ENCODE measurements at regions not wholly inside any gene's neighbourhood (a gene's known extent, or its start where the extent isn't known, plus 50 kb on each side); places are given as distances from the start of the nearest gene placed in this dataset.

- TF ChIP-seq ZNF274 (IDR thresholded peaks at IDR 0.05; ENCODE audit: low read depth, low read length), result no peak
- TF ChIP-seq SUZ12 (IDR thresholded peaks at IDR 0.05; ENCODE audit: extremely low read depth, insufficient read depth, insufficient read length), result no peak
- no peak for TF ChIP-seq YY1 (IDR thresholded peaks at IDR 0.05; ENCODE audit: insufficient read depth, insufficient read length)
- DNase-seq (ENCODE audit: low read depth, low spot score), result no peak
- H3K36me3 ChIP-seq (ENCODE audit: insufficient read depth, insufficient read length, low read length), result no peaks in the 10 kb centered on the region
- peaks cover 3% of the 10 kb centered on the region for H3K4me1 ChIP-seq (ENCODE audit: insufficient read depth, insufficient read length)
- H3K4me3 ChIP-seq (ENCODE audit: insufficient read length, low read depth), result no peak overlapping the region
- no peaks in the 10 kb centered on the region for H3K27me3 ChIP-seq (ENCODE audit: insufficient read depth, insufficient read length)
- H3K9me3 ChIP-seq (ENCODE audit: insufficient read depth, low read length), result no peaks in the 10 kb centered on the region; the same call in 1 of the 2 replicates
- no peak overlapping the region for H3K9ac ChIP-seq (ENCODE audit: insufficient read length, low read depth)
Observed at GRCh38 chr10:47225928-47226645, 73.9 kb upstream of the GDF10 start.

- Histone ChIP-seq H3K9ac (ENCODE audit: insufficient read length, low read depth) (no peak overlapping the region), H3K27me3 (ENCODE audit: insufficient read depth, insufficient read length) (no peaks in the 10 kb centered on the region), H3K4me3 (ENCODE audit: insufficient read length, low read depth) (no peak overlapping the region), H3K9me3 (ENCODE audit: insufficient read depth, low read length) (no peaks in the 10 kb centered on the region; the same call in 1 of the 2 replicates), H3K36me3 (ENCODE audit: insufficient read depth, insufficient read length, low read length) (no peaks in the 10 kb centered on the region), H3K4me1 (ENCODE audit: insufficient read depth, insufficient read length) (no peaks in the 10 kb centered on the region)
- no peak for DNase-seq (ENCODE audit: low read depth, low spot score)
- TF ChIP-seq SUZ12 (IDR thresholded peaks at IDR 0.05; ENCODE audit: extremely low read depth, insufficient read depth, insufficient read length) (no peak), ZNF274 (IDR thresholded peaks at IDR 0.05; ENCODE audit: low read depth, low read length) (no peak), YY1 (IDR thresholded peaks at IDR 0.05; ENCODE audit: insufficient read depth, insufficient read length) (no peak)
Observed at GRCh38 chr10:47230482-47230881, 69.5 kb upstream of the GDF10 start.

- H3K4me3 ChIP-seq (ENCODE audit: insufficient read length, low read depth), result no peak overlapping the region
- no peaks in the 10 kb centered on the region; the same call in 1 of the 2 replicates for H3K9me3 ChIP-seq (ENCODE audit: insufficient read depth, low read length)
- TF ChIP-seq YY1 (IDR thresholded peaks at IDR 0.05; ENCODE audit: insufficient read depth, insufficient read length) (no peak), ZNF274 (IDR thresholded peaks at IDR 0.05; ENCODE audit: low read depth, low read length) (no peak), SUZ12 (IDR thresholded peaks at IDR 0.05; ENCODE audit: extremely low read depth, insufficient read depth, insufficient read length) (no peak)
- no peaks in the 10 kb centered on the region for H3K36me3 ChIP-seq (ENCODE audit: insufficient read depth, insufficient read length, low read length)
- no peak overlapping the region for H3K9ac ChIP-seq (ENCODE audit: insufficient read length, low read depth)
- H3K4me1 ChIP-seq (ENCODE audit: insufficient read depth, insufficient read length), result no peaks in the 10 kb centered on the region
- H3K27me3 ChIP-seq (ENCODE audit: insufficient read depth, insufficient read length), result no peaks in the 10 kb centered on the region
- DNase-seq (ENCODE audit: low read depth, low spot score), result no peak
Observed at GRCh38 chr10:47230957-47231356, 69.0 kb upstream of the GDF10 start.

- Histone ChIP-seq H3K36me3 (ENCODE audit: insufficient read depth, insufficient read length, low read length) (no peaks in the 10 kb centered on the region), H3K9me3 (ENCODE audit: insufficient read depth, low read length) (no peaks in the 10 kb centered on the region; the same call in 1 of the 2 replicates), H3K4me1 (ENCODE audit: insufficient read depth, insufficient read length) (no peaks in the 10 kb centered on the region), H3K9ac (ENCODE audit: insufficient read length, low read depth) (no peak overlapping the region), H3K4me3 (ENCODE audit: insufficient read length, low read depth) (no peak overlapping the region), H3K27me3 (ENCODE audit: insufficient read depth, insufficient read length) (no peaks in the 10 kb centered on the region)
- no peak for TF ChIP-seq YY1 (IDR thresholded peaks at IDR 0.05; ENCODE audit: insufficient read depth, insufficient read length)
- TF ChIP-seq ZNF274 (IDR thresholded peaks at IDR 0.05; ENCODE audit: low read depth, low read length), result no peak
- no peak for TF ChIP-seq SUZ12 (IDR thresholded peaks at IDR 0.05; ENCODE audit: extremely low read depth, insufficient read depth, insufficient read length)
- no peak for DNase-seq (ENCODE audit: low read depth, low spot score)
Observed at GRCh38 chr10:47231414-47231813, 68.6 kb upstream of the GDF10 start.

GRCh38 chr10:47233631-47234030 lies 66.4 kb upstream of the GDF10 start:
- Histone ChIP-seq H3K36me3 (ENCODE audit: insufficient read depth, insufficient read length, low read length) (no peaks in the 10 kb centered on the region), H3K4me1 (ENCODE audit: insufficient read depth, insufficient read length) (no peaks in the 10 kb centered on the region), H3K9ac (ENCODE audit: insufficient read length, low read depth) (no peak overlapping the region), H3K27me3 (ENCODE audit: insufficient read depth, insufficient read length) (no peaks in the 10 kb centered on the region), H3K4me3 (ENCODE audit: insufficient read length, low read depth) (no peak overlapping the region), H3K9me3 (ENCODE audit: insufficient read depth, low read length) (no peaks in the 10 kb centered on the region; the same call in 1 of the 2 replicates)
- TF ChIP-seq SUZ12 (IDR thresholded peaks at IDR 0.05; ENCODE audit: extremely low read depth, insufficient read depth, insufficient read length) (no peak), ZNF274 (IDR thresholded peaks at IDR 0.05; ENCODE audit: low read depth, low read length) (no peak), YY1 (IDR thresholded peaks at IDR 0.05; ENCODE audit: insufficient read depth, insufficient read length) (no peak)
- DNase-seq (ENCODE audit: low read depth, low spot score), result no peak

- no peak overlapping the region for H3K9ac ChIP-seq (ENCODE audit: insufficient read length, low read depth)
- no peaks in the 10 kb centered on the region for H3K4me1 ChIP-seq (ENCODE audit: insufficient read depth, insufficient read length)
- no peak overlapping the region for H3K4me3 ChIP-seq (ENCODE audit: insufficient read length, low read depth)
- no peak for DNase-seq (ENCODE audit: low read depth, low spot score)
- H3K36me3 ChIP-seq (ENCODE audit: insufficient read depth, insufficient read length, low read length), result no peaks in the 10 kb centered on the region
- TF ChIP-seq ZNF274 (IDR thresholded peaks at IDR 0.05; ENCODE audit: low read depth, low read length) (no peak), YY1 (IDR thresholded peaks at IDR 0.05; ENCODE audit: insufficient read depth, insufficient read length) (no peak), SUZ12 (IDR thresholded peaks at IDR 0.05; ENCODE audit: extremely low read depth, insufficient read depth, insufficient read length) (no peak)
- H3K27me3 ChIP-seq (ENCODE audit: insufficient read depth, insufficient read length), result no peaks in the 10 kb centered on the region
- H3K9me3 ChIP-seq (ENCODE audit: insufficient read depth, low read length), result peaks cover 3% of the 10 kb centered on the region; the same call in 1 of the 2 replicates
Observed at GRCh38 chr10:47235484-47235883, 64.5 kb upstream of the GDF10 start.

GRCh38 chr10:47237316-47238260 lies 62.4 kb upstream of the GDF10 start:
- Histone ChIP-seq H3K4me3 (ENCODE audit: insufficient read length, low read depth) (no peak overlapping the region), H3K9ac (ENCODE audit: insufficient read length, low read depth) (no peak overlapping the region), H3K9me3 (ENCODE audit: insufficient read depth, low read length) (peaks cover 3% of the 10 kb centered on the region; the same call in 1 of the 2 replicates), H3K4me1 (ENCODE audit: insufficient read depth, insufficient read length) (peaks cover 3% of the 10 kb centered on the region), H3K36me3 (ENCODE audit: insufficient read depth, insufficient read length, low read length) (no peaks in the 10 kb centered on the region), H3K27me3 (ENCODE audit: insufficient read depth, insufficient read length) (no peaks in the 10 kb centered on the region)
- no peak for DNase-seq (ENCODE audit: low read depth, low spot score)
- TF ChIP-seq YY1 (IDR thresholded peaks at IDR 0.05; ENCODE audit: insufficient read depth, insufficient read length) (no peak), SUZ12 (IDR thresholded peaks at IDR 0.05; ENCODE audit: extremely low read depth, insufficient read depth, insufficient read length) (no peak), ZNF274 (IDR thresholded peaks at IDR 0.05; ENCODE audit: low read depth, low read length) (no peak)

Data from NT2/D1 (cell line).